ENCODE measurements at regions not wholly inside any gene's neighbourhood (a gene's known extent, or its start where the extent isn't known, plus 50 kb on each side); places are given as distances from the start of the nearest gene placed in this dataset.
A peak's percentile ranks its signal among the peaks of the same experiment; 100 is the strongest.

DNA sequence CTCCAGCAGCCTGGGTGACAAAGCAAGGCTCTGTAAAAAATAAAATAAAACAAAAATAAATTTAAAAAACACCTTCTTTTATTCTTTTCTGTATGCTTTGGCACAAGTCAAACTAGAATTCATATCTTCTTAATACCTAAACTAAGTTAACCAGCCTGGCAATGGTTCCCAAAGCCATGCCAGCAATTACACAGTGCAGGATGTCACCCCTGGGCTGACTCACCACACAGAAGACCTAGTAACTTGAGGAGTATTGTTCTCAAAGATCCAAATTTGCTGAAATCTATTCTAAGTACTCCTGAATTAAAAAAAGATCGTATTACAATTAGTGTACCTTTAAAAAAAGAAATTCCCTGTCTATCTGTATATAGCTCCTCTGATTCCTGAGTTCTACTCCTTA is 162.7 kb upstream of the SGK1 start:
- H4K20me1 ChIP-seq (replicated peaks; ENCODE audit: control insufficient read depth, extremely low read depth, insufficient read depth, low read length): no peaks in the 10 kb centered on the region
- BruUV-seq (replicated peaks): no TSS peak
- H3K79me2 ChIP-seq (ENCODE audit: control insufficient read depth, insufficient read depth, low read length): no peaks in the 10 kb centered on the region
- TF ChIP-seq, protein P1, sequence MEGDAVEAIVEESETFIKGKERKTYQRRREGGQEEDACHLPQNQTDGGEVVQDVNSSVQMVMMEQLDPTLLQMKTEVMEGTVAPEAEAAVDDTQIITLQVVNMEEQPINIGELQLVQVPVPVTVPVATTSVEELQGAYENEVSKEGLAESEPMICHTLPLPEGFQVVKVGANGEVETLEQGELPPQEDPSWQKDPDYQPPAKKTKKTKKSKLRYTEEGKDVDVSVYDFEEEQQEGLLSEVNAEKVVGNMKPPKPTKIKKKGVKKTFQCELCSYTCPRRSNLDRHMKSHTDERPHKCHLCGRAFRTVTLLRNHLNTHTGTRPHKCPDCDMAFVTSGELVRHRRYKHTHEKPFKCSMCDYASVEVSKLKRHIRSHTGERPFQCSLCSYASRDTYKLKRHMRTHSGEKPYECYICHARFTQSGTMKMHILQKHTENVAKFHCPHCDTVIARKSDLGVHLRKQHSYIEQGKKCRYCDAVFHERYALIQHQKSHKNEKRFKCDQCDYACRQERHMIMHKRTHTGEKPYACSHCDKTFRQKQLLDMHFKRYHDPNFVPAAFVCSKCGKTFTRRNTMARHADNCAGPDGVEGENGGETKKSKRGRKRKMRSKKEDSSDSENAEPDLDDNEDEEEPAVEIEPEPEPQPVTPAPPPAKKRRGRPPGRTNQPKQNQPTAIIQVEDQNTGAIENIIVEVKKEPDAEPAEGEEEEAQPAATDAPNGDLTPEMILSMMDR (IDR thresholded peaks at IDR 0.05; ENCODE audit: extremely low read depth in 1 of 2, insufficient read depth in 1 of 2, low read depth in 1 of 2, low read length in 2 of 2): no peak
- peak; percentile 74 for TF ChIP-seq FOS (IDR thresholded peaks at IDR 0.05; ENCODE audit: borderline replicate concordance, insufficient read depth, low read length)
- no peak for TF ChIP-seq POLR2AphosphoS5 (IDR thresholded peaks at IDR 0.05; ENCODE audit: insufficient read depth, low read depth, low read length)
- no peak for TF ChIP-seq MYC (IDR thresholded peaks at IDR 0.05; ENCODE audit: low read depth, low read length)
- TF ChIP-seq JUN (IDR thresholded peaks at IDR 0.05; ENCODE audit: borderline replicate concordance, insufficient read depth, insufficient read length, low read depth): peak; percentile 21
- TF ChIP-seq EZH2 (IDR thresholded peaks at IDR 0.05; ENCODE audit: borderline replicate concordance, low read depth, low read length, severe bottlenecking): no peak
- TF ChIP-seq, protein P2, sequence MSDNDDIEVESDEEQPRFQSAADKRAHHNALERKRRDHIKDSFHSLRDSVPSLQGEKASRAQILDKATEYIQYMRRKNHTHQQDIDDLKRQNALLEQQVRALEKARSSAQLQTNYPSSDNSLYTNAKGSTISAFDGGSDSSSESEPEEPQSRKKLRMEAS (IDR thresholded peaks at IDR 0.05; ENCODE audit: insufficient read depth, insufficient read length): no peak
- TF ChIP-seq GATA2 (IDR thresholded peaks at IDR 0.05; ENCODE audit: insufficient read depth, insufficient read length, low read depth, low read length): no peak
- TF ChIP-seq POLR2A (IDR thresholded peaks at IDR 0.05; ENCODE audit: low read depth, low read length): no peak
- dilution Hi-C loops (cut with MboI; ENCODE audit: extremely low pct_ligation_motif_present, low sequenced_read_pairs): no loop called here
- POLR2A ChIA-PET: interaction anchor here (0.5 kb wide), 1 partner anchor 305 kb away, joined by 4 read pairs; no protein-coding TSS in a partner anchor
- CTCF ChIA-PET: interaction anchor here (1.0 kb wide), 1 partner anchor 303 kb away, joined by 3 read pairs; no protein-coding TSS in a partner anchor
- H3K4me3 ChIP-seq (replicated peaks in 1 of 3; ENCODE audit: insufficient read depth in 1 of 3, low read depth in 1 of 3, low read length in 3 of 3): no peak overlapping the region
- intact Hi-C loops (cut with micrococcal nuclease): no loop called here
- H3K9ac ChIP-seq (replicated peaks; ENCODE audit: extremely low read depth, insufficient read depth, low read length): no peak overlapping the region
- H3K9me1 ChIP-seq (replicated peaks; ENCODE audit: control insufficient read depth, extremely low read depth, insufficient read depth, low read length): no peaks in the 10 kb centered on the region
- no peaks in the 10 kb centered on the region for H3K9me3 ChIP-seq (replicated peaks; ENCODE audit: control insufficient read depth, insufficient read depth, low read length)
- no peaks in the 10 kb centered on the region for H3K36me3 ChIP-seq (ENCODE audit: control insufficient read depth in 2 of 2, extremely low read depth in 1 of 2, insufficient read depth in 2 of 2, low read length in 2 of 2)
- H3K27me3 ChIP-seq (ENCODE audit: control insufficient read depth in 2 of 2, insufficient read depth in 2 of 2, low read length in 2 of 2): no peaks in the 10 kb centered on the region
- FAIRE-seq: peak; percentile 33
- peaks cover 4% of the 10 kb centered on the region for H3K4me1 ChIP-seq (ENCODE audit: control insufficient read depth, extremely low read depth, insufficient read depth, low read length)
- no peak overlapping the region for H3K27ac ChIP-seq (ENCODE audit: insufficient read depth, low read depth, low read length)
- H3K4me2 ChIP-seq (ENCODE audit: insufficient read depth, low read length): no peak overlapping the region
- H2AFZ ChIP-seq (ENCODE audit: low read depth, low read length): no peak overlapping the region
- DNase-seq (ENCODE audit: low read depth, low spot score): peak; percentile 79

Data from endothelial cell of umbilical vein (primary cell).